Heart left ventricle (tissue), 16 donors: ENCODE measurements at regions not wholly inside any gene's neighbourhood (a gene's known extent, or its start where the extent isn't known, plus 50 kb on each side); places are given as distances from the start of the nearest gene placed in this dataset.
"Not testable (repeated sequence)": the region's sequence is repeated elsewhere in the genome, so short reads cannot be mapped to it uniquely, and the experiment has no call there.

Experiments
- ATAC-seq, 4 donors: fragments of 200-7000 bp; cut with Tn5 transposase; one replicate each; pipeline ENCODE4 v1.9.1; 2020 to 2022; ENCODE audit warnings: moderate library complexity in 4 of 4, mild to moderate bottlenecking in 3 of 4, moderate number of reproducible peaks in 1 of 4
- DNase-seq, 5 donors: peaks; one replicate each; pipeline ENCODE4 v3.0.0-alpha.2; 2020
- H3K27ac ChIP-seq, 12 donors: fragments of 200-600 bp; sonication (generic) in 4 of 12; one replicate each; pipeline versions ENCODE4 v1.5.0 to v1.8.0; 2016 to 2022; ENCODE audit warnings: mild to moderate bottlenecking in 2 of 12
- H3K27me3 ChIP-seq, 9 donors: fragments of 200-600 bp; sonication (generic) in 2 of 9; one replicate each; pipeline versions ENCODE4 v1.5.1 to v1.8.0; 2016 to 2022; ENCODE audit warnings: mild to moderate bottlenecking in 3 of 9
- H3K36me3 ChIP-seq, 9 donors: fragments of 200-600 bp; sonication (generic) in 2 of 9; one replicate each; pipeline versions ENCODE4 v1.5.0 to v1.8.0; 2018 to 2022; ENCODE audit warnings: mild to moderate bottlenecking in 2 of 9
- H3K4me1 ChIP-seq, 12 donors: fragments of 200-600 bp; sonication (generic) in 4 of 12; one replicate each; pipeline versions ENCODE4 v1.5.0 to v1.8.0; 2016 to 2022; ENCODE audit warnings: mild to moderate bottlenecking in 3 of 12
- H3K4me3 ChIP-seq, 12 donors: fragments of 200-600 bp; sonication (generic) in 4 of 12; one replicate each; pipeline versions ENCODE4 v1.5.0 to v1.8.0; 2017 to 2022; ENCODE audit warnings: mild to moderate bottlenecking in 9 of 12, moderate library complexity in 4 of 12
- H3K9me3 ChIP-seq, 12 donors: fragments of 200-600 bp; sonication (generic) in 4 of 12; one replicate each; pipeline versions ENCODE4 v1.5.0 to v1.8.0; 2016 to 2022; ENCODE audit warnings: mild to moderate bottlenecking in 1 of 12
- POLR2A ChIP-seq, 2 donors: fragments of 450-650 bp; IDR thresholded peaks; one replicate each; pipeline ENCODE4 v1.6.1; 2017; ENCODE audit warnings: antibody characterized with exemption in 2 of 2, mild to moderate bottlenecking in 2 of 2, moderate library complexity in 2 of 2
- WGBS, 4 donors: extraction: QIAGEN DNeasy Blood & Tissue Kit in 2 of 4; methylation state at CpG; one replicate each; pipeline versions ENCODE4 v1.1.5 to v1.1.7; 2013 to 2018; 5-methylcytosine and 5-hydroxymethylcytosine counted together
- intact Hi-C, 10 donors: fragments of 100-400 bp; cut with DNase I; formaldehyde crosslinking; loops; one replicate each; pipeline versions ENCODE4 v1.11.1 to v1.14.2; 2022
- TF ChIP-seq, protein P1 (sequence below), 12 donors: fragments of 200-600 bp; sonication (generic) in 4 of 12; IDR thresholded peaks; one replicate each; pipeline versions ENCODE4 v1.5.0 to v1.8.0; 2018 to 2022; ENCODE audit warnings: antibody characterized with exemption in 12 of 12, mild to moderate bottlenecking in 5 of 12
- donor health status: ischemic (EF 13 %, LVEDD 7.1; RV severe dilation, severe dysfunction).
- donor health status: healthy with polysubstance abuse.
- donor health status: DM: no; HTN: yes; CAD: no.
- donor health status: DM: no; HTN: no; CAD: no.
- donor health status: ischemic (EF 25% LVEDD 6.9; RV normal size, moderate dysfunction).
- donor health status: ischemic (EF 25% LVEDD 5.7; RV mildly dilated, moderate dysfunction).
- donor health status: healthy.
- donor health status: DM: yes; HTN: yes; CAD: no.
- donor health status: ischemic (EF 35%, LVEDD 5.7; RV mildly dilated, moderate dysfunction).
- donor health status: nonischemic (EF 11% LVEDD 7.7; RV severe dilation, severe dysfunction).
- donor health status: DM: yes; HTN: yes; CAD: no.
- donor health status: PGD.
- donor health status: ischemic (EF 29% LVEDD 5.4; RV normal size, mild dysfunction).
- donor health status: nonischemic (EF 23%, LVEDD 6.1; RV moderate dilation, normal function).

DNA sequence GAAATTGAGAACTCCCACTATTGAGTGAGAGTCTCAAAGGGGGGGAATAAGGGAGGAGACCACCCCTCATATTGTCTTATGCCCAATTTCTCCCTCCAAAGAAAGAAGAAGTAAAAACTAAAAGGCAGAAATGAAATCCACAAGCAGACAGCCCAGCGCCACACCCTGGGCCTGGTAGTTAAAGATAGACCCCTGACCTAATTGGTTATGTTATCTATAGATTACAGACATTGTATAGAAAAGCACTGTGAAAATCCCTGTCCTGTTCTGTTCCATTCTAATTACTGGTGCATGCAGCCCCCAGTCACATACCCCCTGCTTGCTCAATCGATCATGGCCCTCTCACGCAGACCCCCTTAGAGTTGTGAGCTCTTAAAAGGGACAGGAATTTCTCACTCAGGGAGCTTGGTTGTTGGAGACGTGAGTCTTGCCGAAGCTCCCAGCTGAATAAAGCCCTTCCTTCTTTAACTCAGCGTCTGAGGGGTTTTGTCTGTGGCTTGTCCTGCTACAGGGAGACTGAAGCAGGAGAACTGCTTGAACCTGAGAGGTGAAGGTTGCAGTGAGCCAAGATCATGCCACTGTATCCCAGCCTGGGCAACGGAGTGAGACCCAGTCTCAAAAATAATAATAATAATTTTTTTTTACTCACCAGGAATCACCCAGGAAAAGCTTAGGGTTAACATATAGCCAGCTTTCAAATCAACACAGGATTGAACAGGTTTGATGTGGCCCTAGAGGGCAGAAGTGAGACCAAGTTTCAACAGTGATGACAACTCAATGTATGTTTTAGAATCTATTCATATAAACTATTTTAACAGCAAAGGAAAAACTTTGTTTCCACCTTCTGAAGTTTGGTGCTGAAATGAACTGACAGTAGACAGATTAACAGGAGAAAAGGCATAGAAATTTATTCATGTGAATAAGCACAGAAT lies 181.4 kb upstream of the NDUFV2 start:
- H3K9me3 ChIP-seq, H3K4me3 ChIP-seq, ATAC-seq, H3K4me1 ChIP-seq, H3K27ac ChIP-seq, intact Hi-C loops, H3K27me3 ChIP-seq, H3K36me3 ChIP-seq, DNase-seq: not testable (repeated sequence)
- WGBS, 4 donors, result 81 to 94% (median 89%) methylated on average over 7 of the region's 7 CpGs

DNA sequence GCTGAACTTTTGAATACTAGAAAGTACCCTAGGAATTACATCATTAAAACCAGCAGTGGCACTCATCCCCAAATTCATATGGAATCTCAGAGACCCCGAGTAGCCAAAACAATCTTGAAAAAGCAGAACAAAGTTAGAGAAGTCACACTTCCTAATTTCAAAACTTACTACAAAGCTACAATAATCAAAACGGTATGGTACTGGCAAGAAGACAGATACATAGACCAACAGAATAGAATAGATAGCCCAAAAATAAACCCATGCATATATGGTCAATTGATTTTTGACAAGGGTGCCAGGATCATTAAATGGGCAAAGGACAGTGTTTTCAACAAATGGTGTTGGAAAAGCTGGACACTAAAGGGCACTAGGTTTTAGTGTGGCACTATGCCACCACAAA lies 176.0 kb upstream of the NDUFV2 start:
- no peak overlapping the region for H3K4me3 ChIP-seq
- no peaks in the 10 kb centered on the region for H3K4me1 ChIP-seq
- H3K27ac ChIP-seq, result no peak overlapping the region
- H3K9me3 ChIP-seq, result peaks cover 0 to 37% (median 23%) of the 10 kb centered on the region in 12 donors
- intact Hi-C loops, result no loop called here
- DNase-seq (no peak), ATAC-seq (no peak)
- H3K27me3 ChIP-seq, result no peaks in the 10 kb centered on the region
- no peak for TF ChIP-seq POLR2A (IDR thresholded peaks at IDR 0.05)
- TF ChIP-seq, protein P1, sequence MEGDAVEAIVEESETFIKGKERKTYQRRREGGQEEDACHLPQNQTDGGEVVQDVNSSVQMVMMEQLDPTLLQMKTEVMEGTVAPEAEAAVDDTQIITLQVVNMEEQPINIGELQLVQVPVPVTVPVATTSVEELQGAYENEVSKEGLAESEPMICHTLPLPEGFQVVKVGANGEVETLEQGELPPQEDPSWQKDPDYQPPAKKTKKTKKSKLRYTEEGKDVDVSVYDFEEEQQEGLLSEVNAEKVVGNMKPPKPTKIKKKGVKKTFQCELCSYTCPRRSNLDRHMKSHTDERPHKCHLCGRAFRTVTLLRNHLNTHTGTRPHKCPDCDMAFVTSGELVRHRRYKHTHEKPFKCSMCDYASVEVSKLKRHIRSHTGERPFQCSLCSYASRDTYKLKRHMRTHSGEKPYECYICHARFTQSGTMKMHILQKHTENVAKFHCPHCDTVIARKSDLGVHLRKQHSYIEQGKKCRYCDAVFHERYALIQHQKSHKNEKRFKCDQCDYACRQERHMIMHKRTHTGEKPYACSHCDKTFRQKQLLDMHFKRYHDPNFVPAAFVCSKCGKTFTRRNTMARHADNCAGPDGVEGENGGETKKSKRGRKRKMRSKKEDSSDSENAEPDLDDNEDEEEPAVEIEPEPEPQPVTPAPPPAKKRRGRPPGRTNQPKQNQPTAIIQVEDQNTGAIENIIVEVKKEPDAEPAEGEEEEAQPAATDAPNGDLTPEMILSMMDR (IDR thresholded peaks at IDR 0.05), result no peak
- 76 to 84% (median 82%) methylated on average over 2 of the region's 2 CpGs for WGBS, 4 donors
- no peaks in the 10 kb centered on the region for H3K36me3 ChIP-seq

DNA sequence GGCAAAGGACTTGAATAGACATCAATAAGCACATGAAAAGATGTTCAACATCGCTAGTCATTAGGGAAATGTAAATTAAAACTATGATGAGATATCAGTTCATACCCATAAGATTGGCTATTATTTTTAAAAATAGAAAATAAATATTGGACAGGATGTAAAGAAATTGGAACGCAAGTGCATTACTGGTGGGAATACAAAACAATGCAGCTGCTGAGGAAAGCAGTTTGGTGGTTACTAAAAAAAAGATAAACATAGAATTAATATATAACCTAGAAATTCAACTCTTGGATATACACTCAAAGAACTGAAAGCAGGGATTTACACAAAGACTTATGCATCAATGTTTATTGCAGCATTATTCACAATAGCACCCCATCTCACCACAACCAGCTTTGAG lies 174.5 kb upstream of the NDUFV2 start:
- WGBS, 4 donors, result 69 to 77% (median 73%) methylated on average over 2 of the region's 2 CpGs

DNA sequence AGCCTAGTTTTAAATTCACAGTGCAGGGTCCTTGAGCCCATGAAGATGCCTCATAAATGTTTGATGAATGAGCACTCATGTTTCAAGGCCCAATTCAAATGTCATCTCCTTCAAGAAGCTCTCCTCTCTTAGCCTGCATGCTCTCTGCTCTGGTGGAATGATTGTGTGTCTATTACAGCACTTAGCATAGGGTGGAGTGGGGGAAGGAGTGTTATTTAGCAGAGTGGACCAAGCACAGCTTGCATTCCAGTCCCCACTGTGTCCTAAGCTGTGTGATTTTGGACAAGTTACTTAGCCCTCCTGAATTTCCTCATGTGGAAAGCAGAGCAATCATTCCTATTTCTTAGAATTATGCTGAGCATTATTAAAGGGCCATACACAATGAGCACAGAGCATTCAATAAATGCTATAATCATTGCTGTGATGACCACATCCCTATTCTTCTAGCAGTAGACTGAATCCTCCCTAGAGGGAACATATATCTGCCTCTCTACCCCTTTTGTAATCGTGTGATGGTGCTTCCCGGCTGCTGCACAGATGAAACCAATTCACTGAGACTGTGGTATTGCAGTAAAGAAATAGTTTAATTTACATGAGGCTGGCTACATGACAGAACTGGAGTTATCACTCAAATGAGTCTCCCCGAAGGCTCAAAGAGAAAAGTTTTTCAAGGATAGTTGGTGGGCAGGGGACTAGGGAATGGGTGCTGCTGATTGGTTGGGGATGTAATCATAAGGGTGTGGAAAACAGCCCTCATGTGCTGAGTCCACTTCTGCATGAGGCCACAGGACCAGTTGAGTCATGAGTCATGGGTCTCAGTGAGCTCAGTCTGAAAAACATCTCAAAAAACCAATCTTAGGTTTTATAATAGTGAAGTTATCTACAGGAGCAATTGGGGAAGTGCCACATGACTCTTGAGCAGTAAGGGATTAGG lies 173.4 kb upstream of the NDUFV2 start:
- peaks cover 0 to 37% (median 23%) of the 10 kb centered on the region in 12 donors for H3K9me3 ChIP-seq
- intact Hi-C loops, result no loop called here
- 86 to 89% (median 89%) methylated on average over 3 of the region's 3 CpGs for WGBS, 4 donors
- no peak overlapping the region for H3K27ac ChIP-seq
- H3K36me3 ChIP-seq, result no peaks in the 10 kb centered on the region
- TF ChIP-seq POLR2A (IDR thresholded peaks at IDR 0.05), result no peak
- TF ChIP-seq, protein P1 (IDR thresholded peaks at IDR 0.05), result no peak
- no peaks in the 10 kb centered on the region for H3K4me1 ChIP-seq
- ATAC-seq (no peak), DNase-seq (no peak)
- H3K27me3 ChIP-seq, result no peaks in the 10 kb centered on the region
- H3K4me3 ChIP-seq, result no peak overlapping the region

More for the DNA sequence above, 174.5 kb upstream of the NDUFV2 start:
- no peaks in the 10 kb centered on the region for H3K27me3 ChIP-seq
- no peak overlapping the region for H3K4me3 ChIP-seq
- H3K36me3 ChIP-seq, result no peaks in the 10 kb centered on the region
- ATAC-seq (no peak), DNase-seq (no peak)
- peaks cover 0 to 37% (median 23%) of the 10 kb centered on the region in 12 donors for H3K9me3 ChIP-seq
- H3K4me1 ChIP-seq, result no peaks in the 10 kb centered on the region
- TF ChIP-seq, protein P1 (IDR thresholded peaks at IDR 0.05), result no peak
- TF ChIP-seq POLR2A (IDR thresholded peaks at IDR 0.05), result no peak
- H3K27ac ChIP-seq, result no peak overlapping the region
- intact Hi-C loops, result no loop called here
